HG02623 (cell line): ENCODE measurements at regions not wholly inside any gene's neighbourhood (a gene's known extent, or its start where the extent isn't known, plus 50 kb on each side); places are given as distances from the start of the nearest gene placed in this dataset.

ENCODE experiments used
- ATAC-seq: cut with Tn5 transposase; IDR thresholded peaks from one replicate; pipeline ENCODE4 v1.9.1; 2021; ENCODE audit warnings: moderate library complexity; ENCODE audit not compliant: unreplicated experiment

- no peak for ATAC-seq
Measured at GRCh38 chr7:124432009-124432578, 333.5 kb downstream of the GPR37 start.

GRCh38 chr7:124429923-124430322, 335.7 kb downstream of the GPR37 start:
- no peak for ATAC-seq

GRCh38 chr7:124428781-124429180, 336.8 kb downstream of the GPR37 start:
- ATAC-seq, result no peak

- ATAC-seq, result no peak
Measured at GRCh38 chr7:124426621-124427020, 339.0 kb downstream of the GPR37 start.

GRCh38 chr7:124423863-124424262, 341.7 kb downstream of the GPR37 start:
- no peak for ATAC-seq

- ATAC-seq, result no peak
Measured at GRCh38 chr7:124422081-124422480, 343.5 kb downstream of the GPR37 start.

GRCh38 chr7:124420367-124420766, 345.2 kb downstream of the GPR37 start:
- ATAC-seq, result no peak

GRCh38 chr7:124413029-124413428, 352.6 kb downstream of the GPR37 start:
- no peak for ATAC-seq

GRCh38 chr7:124412531-124412930, 353.1 kb downstream of the GPR37 start:
- ATAC-seq, result no peak

- ATAC-seq, result no peak
Measured at GRCh38 chr7:124411796-124412195, 353.8 kb downstream of the GPR37 start.

GRCh38 chr7:124403587-124403986, 362.0 kb downstream of the GPR37 start:
- no peak for ATAC-seq

GRCh38 chr7:124403112-124403511, 362.5 kb downstream of the GPR37 start:
- ATAC-seq, result no peak

GRCh38 chr7:124399941-124400340, 365.7 kb downstream of the GPR37 start:
- no peak for ATAC-seq

- no peak for ATAC-seq
Measured at GRCh38 chr7:124398937-124399552, 366.2 kb upstream of the TMEM229A start.

GRCh38 chr7:124397134-124397533, 364.3 kb upstream of the TMEM229A start:
- no peak for ATAC-seq

- no peak for ATAC-seq
Measured at GRCh38 chr7:124390301-124390700, 357.4 kb upstream of the TMEM229A start.

- ATAC-seq, result no peak
Measured at GRCh38 chr7:124388751-124389150, 355.9 kb upstream of the TMEM229A start.

- no peak for ATAC-seq
Measured at GRCh38 chr7:124387056-124387455, 354.2 kb upstream of the TMEM229A start.

- ATAC-seq, result no peak
Measured at GRCh38 chr7:124379296-124379695, 346.4 kb upstream of the TMEM229A start.

- ATAC-seq, result no peak
Measured at GRCh38 chr7:124376111-124376510, 343.2 kb upstream of the TMEM229A start.

GRCh38 chr7:124375391-124375790, 342.5 kb upstream of the TMEM229A start:
- ATAC-seq, result no peak

GRCh38 chr7:124369310-124369709, 336.4 kb upstream of the TMEM229A start:
- no peak for ATAC-seq

GRCh38 chr7:124366118-124366517, 333.3 kb upstream of the TMEM229A start:
- no peak for ATAC-seq
